ENCODE measurements at regions not wholly inside any gene's neighbourhood (a gene's known extent, or its start where the extent isn't known, plus 50 kb on each side); places are given as distances from the start of the nearest gene placed in this dataset.

DNA sequence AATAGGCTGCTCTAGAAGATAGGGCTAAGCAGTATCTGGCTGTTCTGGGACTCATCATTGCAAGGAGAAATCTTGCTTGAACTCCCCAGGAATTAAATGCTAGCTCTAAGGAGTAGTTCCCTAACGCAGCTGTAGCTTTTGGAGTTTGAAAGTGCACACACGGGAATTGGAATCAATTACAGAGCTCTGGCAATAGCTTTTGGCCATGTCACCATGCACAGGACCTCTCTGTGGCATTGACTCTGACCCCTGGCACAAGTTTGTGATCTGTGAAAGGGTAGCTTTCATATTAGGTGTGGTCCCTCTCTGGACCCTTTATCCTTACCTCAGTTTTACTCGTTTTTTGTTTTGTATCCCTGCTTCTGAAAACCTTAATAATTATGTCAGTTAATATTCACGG lies 121.6 kb downstream of the FAT3 start:
- Histone ChIP-seq H2AFZ (ENCODE audit: low read length, unreplicated experiment) (no peak overlapping the region), H3K4me3 (ENCODE audit: low read depth, low read length) (no peak overlapping the region), H3K79me2 (ENCODE audit: control insufficient read depth, insufficient read depth, low read length, unreplicated experiment) (no peaks in the 10 kb centered on the region), H3K27me3 (ENCODE audit: insufficient read depth, low read length) (peaks cover 23% of the 10 kb centered on the region), H3K27ac (ENCODE audit: low read depth, low read length) (no peak overlapping the region), H3K4me1 (ENCODE audit: control insufficient read depth, insufficient read depth, low read length, unreplicated experiment) (no peaks in the 10 kb centered on the region), H3K36me3 (ENCODE audit: insufficient read depth, low read length) (no peaks in the 10 kb centered on the region)

DNA sequence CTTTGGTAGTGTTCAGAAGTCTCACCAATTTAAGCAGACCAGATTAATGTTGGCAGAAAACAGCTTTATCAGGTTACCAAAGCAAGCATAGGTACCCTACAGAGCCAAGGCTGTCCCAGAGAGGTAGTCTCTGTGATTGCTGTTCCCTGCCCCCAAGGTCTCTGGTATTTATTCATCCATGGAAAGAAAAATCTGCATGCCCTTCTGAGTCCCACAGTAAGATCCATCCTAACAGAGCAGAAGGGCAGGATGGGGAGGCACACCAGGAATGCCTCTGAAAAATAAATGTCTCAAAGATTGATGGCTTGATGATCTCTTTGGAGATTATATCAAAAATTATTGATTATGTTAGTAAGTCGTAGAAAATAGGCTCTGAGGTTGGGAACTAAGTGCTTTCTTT lies 122.8 kb downstream of the FAT3 start:
- H3K27ac ChIP-seq (ENCODE audit: low read depth, low read length): no peak overlapping the region
- H3K36me3 ChIP-seq (ENCODE audit: insufficient read depth, low read length): no peaks in the 10 kb centered on the region
- H3K4me1 ChIP-seq (ENCODE audit: control insufficient read depth, insufficient read depth, low read length, unreplicated experiment): no peaks in the 10 kb centered on the region
- H3K79me2 ChIP-seq (ENCODE audit: control insufficient read depth, insufficient read depth, low read length, unreplicated experiment): no peaks in the 10 kb centered on the region
- H3K27me3 ChIP-seq (ENCODE audit: insufficient read depth, low read length): peaks cover 23% of the 10 kb centered on the region
- H3K4me3 ChIP-seq (ENCODE audit: low read depth, low read length): no peak overlapping the region
- no peak overlapping the region for H2AFZ ChIP-seq (ENCODE audit: low read length, unreplicated experiment)

DNA sequence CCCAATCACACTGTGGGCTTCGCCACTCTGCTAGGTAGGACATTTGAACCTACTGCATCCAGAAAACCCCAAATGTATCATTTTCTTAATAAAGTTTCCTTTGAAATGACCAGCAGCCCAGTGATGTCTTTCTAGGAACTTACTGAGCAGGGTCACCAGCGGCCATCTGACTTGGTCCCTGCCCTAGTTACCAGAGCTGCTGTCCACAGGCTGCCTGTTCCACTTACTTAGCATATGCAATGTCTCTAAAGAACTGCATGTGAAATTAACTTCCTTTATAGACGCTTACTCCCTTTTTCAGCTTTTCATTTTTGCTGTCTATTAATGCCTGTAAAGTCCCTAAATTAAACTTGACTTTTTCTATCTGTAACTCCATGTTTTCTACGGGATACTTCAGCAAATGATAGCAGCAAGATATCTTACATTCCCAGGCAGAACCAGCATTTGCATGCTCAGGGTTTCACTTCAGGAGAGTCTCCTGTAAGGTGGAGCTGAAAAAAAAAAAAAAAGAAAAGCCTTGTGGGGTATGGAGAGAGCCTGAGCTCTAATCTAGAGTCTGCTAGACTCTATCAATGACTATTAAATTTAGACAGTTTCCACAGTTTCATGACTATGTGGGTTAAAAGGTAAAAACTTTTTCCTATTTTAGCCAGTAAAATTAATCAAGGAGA lies 125.0 kb downstream of the FAT3 start:
- H2AFZ ChIP-seq (ENCODE audit: low read length, unreplicated experiment): no peak overlapping the region
- H3K27me3 ChIP-seq (ENCODE audit: insufficient read depth, low read length): peaks cover 24% of the 10 kb centered on the region
- H3K79me2 ChIP-seq (ENCODE audit: control insufficient read depth, insufficient read depth, low read length, unreplicated experiment): no peaks in the 10 kb centered on the region
- H3K4me3 ChIP-seq (ENCODE audit: low read depth, low read length): no peak overlapping the region
- no peak overlapping the region for H3K27ac ChIP-seq (ENCODE audit: low read depth, low read length)
- no peaks in the 10 kb centered on the region for H3K4me1 ChIP-seq (ENCODE audit: control insufficient read depth, insufficient read depth, low read length, unreplicated experiment)
- H3K36me3 ChIP-seq (ENCODE audit: insufficient read depth, low read length): no peaks in the 10 kb centered on the region

DNA sequence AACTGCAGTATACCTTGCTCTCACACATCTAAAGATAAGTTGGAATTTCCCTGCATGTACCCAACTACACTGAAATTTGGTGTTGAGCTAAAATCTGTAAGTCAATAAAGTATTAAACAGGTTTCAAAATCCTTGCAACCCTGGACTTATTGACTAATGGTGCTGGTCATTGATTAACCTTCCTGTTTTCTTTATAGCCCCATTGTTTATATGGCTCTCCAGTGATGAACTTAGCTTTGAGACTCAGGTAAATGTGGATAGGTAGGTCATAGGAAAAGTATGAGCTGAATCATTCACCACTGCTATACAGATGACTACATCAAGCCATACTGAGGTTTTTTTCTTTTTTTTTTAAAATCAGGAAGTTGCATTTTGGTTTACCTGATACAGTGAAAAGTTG lies 132.7 kb downstream of the FAT3 start:
- Histone ChIP-seq H3K4me1 (ENCODE audit: control insufficient read depth, insufficient read depth, low read length, unreplicated experiment) (no peaks in the 10 kb centered on the region), H3K36me3 (ENCODE audit: insufficient read depth, low read length) (no peaks in the 10 kb centered on the region), H3K4me3 (ENCODE audit: low read depth, low read length) (no peak overlapping the region), H3K27ac (ENCODE audit: low read depth, low read length) (no peak overlapping the region), H3K79me2 (ENCODE audit: control insufficient read depth, insufficient read depth, low read length, unreplicated experiment) (no peaks in the 10 kb centered on the region), H2AFZ (ENCODE audit: low read length, unreplicated experiment) (no peak overlapping the region), H3K27me3 (ENCODE audit: insufficient read depth, low read length) (peaks cover 8% of the 10 kb centered on the region; the same call in 1 of the 2 replicates)

DNA sequence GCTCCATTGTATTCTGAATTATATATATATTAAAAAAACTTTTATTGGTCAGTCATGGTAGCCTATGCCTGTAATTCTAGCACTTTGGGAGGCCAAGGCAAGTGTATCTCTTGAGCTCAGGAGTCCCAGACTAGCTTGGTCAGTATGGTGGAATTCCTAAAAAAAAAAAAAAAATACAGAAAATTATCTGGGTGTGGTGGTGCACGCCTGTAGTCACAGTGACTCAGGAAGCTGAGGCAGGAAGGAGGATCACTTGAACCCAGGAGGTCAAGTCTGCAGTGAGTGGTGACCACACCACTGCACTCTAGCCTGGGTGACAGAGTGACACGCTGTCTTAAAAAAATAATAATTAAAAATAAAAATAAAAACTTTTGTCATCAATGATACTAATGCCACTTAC lies 133.2 kb downstream of the FAT3 start:
- Histone ChIP-seq H3K4me1 (ENCODE audit: control insufficient read depth, insufficient read depth, low read length, unreplicated experiment) (no peaks in the 10 kb centered on the region), H3K4me3 (ENCODE audit: low read depth, low read length) (no peak overlapping the region), H3K36me3 (ENCODE audit: insufficient read depth, low read length) (no peaks in the 10 kb centered on the region), H3K79me2 (ENCODE audit: control insufficient read depth, insufficient read depth, low read length, unreplicated experiment) (no peaks in the 10 kb centered on the region), H3K27me3 (ENCODE audit: insufficient read depth, low read length) (peaks cover 8% of the 10 kb centered on the region; the same call in 1 of the 2 replicates), H3K27ac (ENCODE audit: low read depth, low read length) (no peak overlapping the region), H2AFZ (ENCODE audit: low read length, unreplicated experiment) (no peak overlapping the region)

DNA sequence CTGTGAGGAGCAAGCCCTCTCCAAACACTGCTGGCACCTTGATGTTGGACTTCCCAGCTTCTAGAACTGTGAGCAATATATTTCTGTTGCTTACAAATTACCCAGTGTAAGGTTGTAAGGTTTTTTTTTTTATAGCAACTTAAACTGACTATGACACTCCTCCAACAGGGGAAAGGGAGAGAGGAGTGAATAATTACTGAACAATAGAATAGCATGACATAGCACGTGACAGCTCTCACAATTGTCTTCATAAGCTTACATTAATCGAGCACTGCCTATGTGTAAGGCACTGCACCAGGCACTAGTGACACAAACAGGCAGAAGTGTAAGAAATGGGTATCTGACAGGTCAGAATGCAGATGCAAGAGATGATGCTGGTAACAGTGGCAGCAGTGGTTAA lies 136.9 kb downstream of the FAT3 start:
- no peaks in the 10 kb centered on the region for H3K79me2 ChIP-seq (ENCODE audit: control insufficient read depth, insufficient read depth, low read length, unreplicated experiment)

DNA sequence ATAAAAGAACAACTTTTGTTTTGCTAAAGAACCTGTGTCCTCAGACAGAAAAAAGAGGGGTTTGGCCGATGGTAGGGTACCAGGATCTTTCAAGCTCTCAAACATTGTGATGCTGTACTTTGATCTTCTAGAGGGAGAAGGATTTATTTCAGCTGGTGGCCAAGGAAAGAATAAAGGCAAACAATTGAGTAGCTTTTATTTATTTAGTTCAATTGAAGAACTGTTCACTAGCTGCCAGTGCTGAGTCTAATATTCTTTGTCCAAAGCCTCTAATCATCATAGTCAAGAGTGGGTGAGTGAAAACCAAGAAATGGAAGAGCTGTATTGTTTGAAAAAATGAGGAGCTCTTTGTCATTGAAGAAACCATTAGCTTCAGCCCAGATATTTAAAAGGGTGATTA lies 138.4 kb downstream of the FAT3 start:
- Histone ChIP-seq H3K4me3 (ENCODE audit: low read depth, low read length) (no peak overlapping the region), H3K27ac (ENCODE audit: low read depth, low read length) (no peak overlapping the region), H3K79me2 (ENCODE audit: control insufficient read depth, insufficient read depth, low read length, unreplicated experiment) (no peaks in the 10 kb centered on the region), H3K4me1 (ENCODE audit: control insufficient read depth, insufficient read depth, low read length, unreplicated experiment) (no peaks in the 10 kb centered on the region), H3K27me3 (ENCODE audit: insufficient read depth, low read length) (no peaks in the 10 kb centered on the region), H2AFZ (ENCODE audit: low read length, unreplicated experiment) (no peak overlapping the region), H3K36me3 (ENCODE audit: insufficient read depth, low read length) (no peaks in the 10 kb centered on the region)

More for the DNA sequence above, 136.9 kb downstream of the FAT3 start:
- no peaks in the 10 kb centered on the region for H3K4me1 ChIP-seq (ENCODE audit: control insufficient read depth, insufficient read depth, low read length, unreplicated experiment)
- no peak overlapping the region for H3K4me3 ChIP-seq (ENCODE audit: low read depth, low read length)
- no peak overlapping the region for H3K27ac ChIP-seq (ENCODE audit: low read depth, low read length)
- no peak overlapping the region for H2AFZ ChIP-seq (ENCODE audit: low read length, unreplicated experiment)
- no peaks in the 10 kb centered on the region for H3K27me3 ChIP-seq (ENCODE audit: insufficient read depth, low read length)
- H3K36me3 ChIP-seq (ENCODE audit: insufficient read depth, low read length): no peaks in the 10 kb centered on the region

DNA sequence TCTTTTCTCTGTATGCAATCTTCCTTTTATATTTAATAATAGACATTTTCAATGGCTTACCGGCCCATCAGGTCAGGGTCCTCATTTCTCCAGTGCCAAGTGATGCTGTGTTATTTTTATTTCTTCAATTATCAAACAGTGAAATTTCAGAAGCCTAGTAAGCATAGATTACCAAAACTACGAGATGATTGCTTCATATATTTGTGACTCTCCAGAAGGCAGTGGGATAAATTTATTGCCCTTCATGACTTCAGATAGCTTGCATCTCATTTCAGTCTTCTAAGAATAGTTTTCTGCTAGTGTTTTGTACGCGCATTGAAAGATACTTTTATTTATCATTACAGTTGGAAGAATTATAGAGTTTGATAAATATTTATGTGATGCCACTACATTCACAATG lies 139.6 kb downstream of the FAT3 start:
- H3K27ac ChIP-seq (ENCODE audit: low read depth, low read length): no peak overlapping the region
- no peaks in the 10 kb centered on the region for H3K27me3 ChIP-seq (ENCODE audit: insufficient read depth, low read length)
- no peak overlapping the region for H3K4me3 ChIP-seq (ENCODE audit: low read depth, low read length)
- no peak overlapping the region for H2AFZ ChIP-seq (ENCODE audit: low read length, unreplicated experiment)
- H3K79me2 ChIP-seq (ENCODE audit: control insufficient read depth, insufficient read depth, low read length, unreplicated experiment): no peaks in the 10 kb centered on the region
- H3K36me3 ChIP-seq (ENCODE audit: insufficient read depth, low read length): no peaks in the 10 kb centered on the region
- H3K4me1 ChIP-seq (ENCODE audit: control insufficient read depth, insufficient read depth, low read length, unreplicated experiment): no peaks in the 10 kb centered on the region

DNA sequence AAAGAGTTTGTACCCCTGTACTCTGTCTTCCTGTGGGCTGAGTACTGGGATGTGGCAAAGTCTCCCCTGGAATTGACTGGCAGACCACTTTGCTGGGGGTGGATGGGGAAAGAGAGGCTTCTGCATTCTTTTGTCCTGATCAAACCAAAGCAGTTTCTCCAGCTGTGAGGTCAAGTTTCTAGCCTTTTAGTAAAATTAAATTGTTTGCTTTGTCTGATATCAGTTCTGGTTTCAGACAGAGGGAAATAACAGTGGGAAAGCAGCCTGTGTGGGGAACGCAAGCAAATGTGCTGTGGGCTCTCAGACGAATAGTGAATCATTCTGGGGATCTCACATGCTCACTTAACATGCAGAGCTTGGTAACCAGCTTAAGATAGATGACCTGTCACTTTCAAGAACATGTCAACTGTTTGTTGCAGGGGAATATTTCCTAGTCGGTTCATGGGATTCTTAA lies 151.6 kb downstream of the FAT3 start:
- no peaks in the 10 kb centered on the region for H3K27me3 ChIP-seq (ENCODE audit: insufficient read depth, low read length)
- no peak overlapping the region for H3K4me3 ChIP-seq (ENCODE audit: low read depth, low read length)
- peaks cover 11% of the 10 kb centered on the region for H3K4me1 ChIP-seq (ENCODE audit: control insufficient read depth, insufficient read depth, low read length, unreplicated experiment)
- no peak overlapping the region for H3K27ac ChIP-seq (ENCODE audit: low read depth, low read length)
- H3K36me3 ChIP-seq (ENCODE audit: insufficient read depth, low read length): no peaks in the 10 kb centered on the region
- H2AFZ ChIP-seq (ENCODE audit: low read length, unreplicated experiment): no peak overlapping the region
- no peaks in the 10 kb centered on the region for H3K79me2 ChIP-seq (ENCODE audit: control insufficient read depth, insufficient read depth, low read length, unreplicated experiment)

DNA sequence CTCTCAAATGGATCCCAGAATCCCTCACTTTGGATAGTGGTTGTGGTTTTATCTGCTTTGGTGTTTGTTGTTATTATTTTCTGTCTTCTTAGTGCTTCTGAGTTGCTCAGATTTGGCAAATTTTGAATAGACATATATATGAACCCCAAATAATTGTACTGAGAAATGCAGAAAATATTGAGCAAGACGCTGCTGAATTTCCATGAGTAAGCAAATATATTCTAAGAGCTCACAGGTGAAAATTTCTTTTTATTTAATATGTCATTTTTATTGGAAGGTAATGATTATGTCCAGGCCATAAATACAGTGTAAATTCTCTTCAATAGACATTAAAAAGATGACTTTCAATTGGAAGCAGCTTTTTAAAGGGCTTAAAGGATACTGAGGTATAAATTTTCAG lies 152.1 kb downstream of the FAT3 start:
- H3K79me2 ChIP-seq (ENCODE audit: control insufficient read depth, insufficient read depth, low read length, unreplicated experiment): no peaks in the 10 kb centered on the region
- no peak overlapping the region for H3K4me3 ChIP-seq (ENCODE audit: low read depth, low read length)
- no peaks in the 10 kb centered on the region for H3K27me3 ChIP-seq (ENCODE audit: insufficient read depth, low read length)
- H3K27ac ChIP-seq (ENCODE audit: low read depth, low read length): no peak overlapping the region
- H2AFZ ChIP-seq (ENCODE audit: low read length, unreplicated experiment): no peak overlapping the region
- peaks cover 14% of the 10 kb centered on the region for H3K4me1 ChIP-seq (ENCODE audit: control insufficient read depth, insufficient read depth, low read length, unreplicated experiment)
- no peaks in the 10 kb centered on the region for H3K36me3 ChIP-seq (ENCODE audit: insufficient read depth, low read length)

DNA sequence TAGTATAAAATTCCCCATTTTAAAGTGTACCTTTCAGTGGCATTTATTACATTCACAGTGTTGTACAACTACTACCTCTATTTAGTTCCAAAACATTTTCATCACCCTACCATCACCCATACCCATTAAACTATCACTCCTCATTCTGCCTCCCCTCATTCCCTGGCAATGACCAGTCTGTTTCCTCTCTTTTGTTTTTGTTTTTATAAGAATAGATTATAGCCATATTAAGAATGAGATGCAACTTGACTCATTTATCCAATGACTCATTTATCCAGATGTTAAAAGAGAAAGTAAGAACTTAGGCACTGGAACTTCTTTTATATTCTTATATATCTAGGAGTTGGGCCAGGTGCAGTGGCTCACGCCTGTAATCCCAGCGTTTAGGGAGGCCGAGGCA lies 156.3 kb downstream of the FAT3 start:
- H3K79me2 ChIP-seq (ENCODE audit: control insufficient read depth, insufficient read depth, low read length, unreplicated experiment): no peaks in the 10 kb centered on the region
- no peaks in the 10 kb centered on the region for H3K36me3 ChIP-seq (ENCODE audit: insufficient read depth, low read length)
- H3K27ac ChIP-seq (ENCODE audit: low read depth, low read length): peak overlapping the region; percentile 44
- H3K4me3 ChIP-seq (ENCODE audit: low read depth, low read length): no peak overlapping the region
- peaks cover 35% of the 10 kb centered on the region for H3K4me1 ChIP-seq (ENCODE audit: control insufficient read depth, insufficient read depth, low read length, unreplicated experiment)
- H3K27me3 ChIP-seq (ENCODE audit: insufficient read depth, low read length): no peaks in the 10 kb centered on the region
- no peak overlapping the region for H2AFZ ChIP-seq (ENCODE audit: low read length, unreplicated experiment)

Measured in ACC112 (cell line).